Fibroblast of lung (primary cell): ENCODE measurements at regions not wholly inside any gene's neighbourhood (a gene's known extent, or its start where the extent isn't known, plus 50 kb on each side); places are given as distances from the start of the nearest gene placed in this dataset.
A peak's percentile ranks its signal among the peaks of the same experiment; 100 is the strongest.

Experiments used
- DNase-seq, 2 donors: peaks; one replicate each; pipeline versions ENCODE4 v3.0.0 to v3.0.0-alpha.2; 2010; ENCODE audit warnings: low read depth in 2 of 2
- H2AFZ ChIP-seq: 2 replicates; pipeline ENCODE4 v1.5.1; 2012; ENCODE audit warnings: low read length, control low read depth, inconsistent platforms
- H3K27ac ChIP-seq: 2 replicates; pipeline ENCODE4 v1.5.1; 2011; ENCODE audit warnings: low read length, control low read depth; ENCODE audit not compliant: insufficient read depth
- H3K27me3 ChIP-seq: 2 replicates; pipeline ENCODE4 v1.5.1; 2011; ENCODE audit warnings: mild to moderate bottlenecking, low read length; ENCODE audit not compliant: control insufficient read depth, insufficient read depth
- H3K36me3 ChIP-seq: 2 replicates; pipeline ENCODE4 v1.5.1; 2011; ENCODE audit warnings: low read length; ENCODE audit not compliant: control insufficient read depth, insufficient read depth
- H3K4me1 ChIP-seq: 2 replicates; pipeline ENCODE4 v1.5.1; 2011; ENCODE audit warnings: low read length; ENCODE audit not compliant: control insufficient read depth, insufficient read depth; ENCODE audit errors: extremely low read depth
- H3K4me2 ChIP-seq: 2 replicates; pipeline ENCODE4 v1.5.1; 2011; ENCODE audit warnings: low read length, control low read depth; ENCODE audit not compliant: insufficient read depth; ENCODE audit errors: extremely low read depth
- H3K4me3 ChIP-seq, 4 experiments: fragments of 200-600 bp in 1 of 4; sonication (generic) in 1 of 4; replicated peaks in 1 of 4; 2 replicates each; pipeline ENCODE4 v1.5.1; 2011 to 2016; ENCODE audit warnings: low read length in 4 of 4, low read depth in 3 of 4, mild to moderate bottlenecking in 3 of 4, control low read depth in 2 of 4, inconsistent platforms in 1 of 4, mixed read lengths in 1 of 4; ENCODE audit not compliant: insufficient read depth in 1 of 4; ENCODE audit errors: control extremely low read depth in 1 of 4
- H3K79me2 ChIP-seq: 2 replicates; pipeline ENCODE4 v1.5.1; 2012; ENCODE audit warnings: mild to moderate bottlenecking, low read length, inconsistent platforms; ENCODE audit not compliant: control insufficient read depth, insufficient read depth
- H3K9ac ChIP-seq: 2 replicates; pipeline ENCODE4 v1.5.1; 2011; ENCODE audit warnings: mild to moderate bottlenecking, low read length, control low read depth; ENCODE audit not compliant: insufficient read depth
- H3K9me3 ChIP-seq: 2 replicates; pipeline ENCODE4 v1.5.1; 2012; ENCODE audit warnings: low read depth, low read length; ENCODE audit not compliant: control insufficient read depth, insufficient read depth
- H4K20me1 ChIP-seq: 2 replicates; pipeline ENCODE4 v1.5.1; 2011; ENCODE audit warnings: low read length; ENCODE audit not compliant: control insufficient read depth, insufficient read depth; ENCODE audit errors: extremely low read depth
- CTCF ChIP-seq, 2 donors: IDR thresholded peaks in 1 of 2; conservative IDR thresholded peaks in 1 of 2; 1 replicate in 1 of 2; 2 replicates in 1 of 2; pipeline ENCODE4 v1.5.1; 2011 to 2012; ENCODE audit warnings: low read length in 2 of 2, control low read depth in 1 of 2, inconsistent platforms in 1 of 2, low read depth in 1 of 2, mild to moderate bottlenecking in 1 of 2
- EZH2 ChIP-seq: IDR thresholded peaks from 2 replicates; pipeline ENCODE4 v1.5.1; 2012; ENCODE audit warnings: low read length, control low read depth, mild to moderate bottlenecking; ENCODE audit errors: missing control alignments

GRCh38 chr2:8053216-8053615 lies 628.6 kb upstream of the ID2 start:
- no peaks in the 10 kb centered on the region for H3K9me3 ChIP-seq
- no peak overlapping the region for H3K4me3 ChIP-seq
- H3K4me1 ChIP-seq: no peaks in the 10 kb centered on the region
- no peaks in the 10 kb centered on the region for H4K20me1 ChIP-seq
- peak in 1 of 2 donors; percentile 30 for DNase-seq
- H3K27me3 ChIP-seq: no peaks in the 10 kb centered on the region
- TF ChIP-seq CTCF (conservative IDR thresholded peaks at IDR 0.05 in 1 of 2, IDR thresholded peaks at IDR 0.05 in 1 of 2; ENCODE audit: low read depth in 1 of 2, low read length in 2 of 2) (no peak), EZH2 (no peak)
- H3K27ac ChIP-seq: no peak overlapping the region
- H3K36me3 ChIP-seq: no peaks in the 10 kb centered on the region
- no peak overlapping the region for H3K9ac ChIP-seq
- no peak overlapping the region for H2AFZ ChIP-seq
- H3K4me2 ChIP-seq: no peak overlapping the region
- no peaks in the 10 kb centered on the region for H3K79me2 ChIP-seq

GRCh38 chr2:8054070-8054469 lies 627.8 kb upstream of the ID2 start:
- Histone ChIP-seq H4K20me1 (no peaks in the 10 kb centered on the region), H3K27ac (no peak overlapping the region), H3K4me1 (no peaks in the 10 kb centered on the region), H3K4me2 (no peak overlapping the region), H3K36me3 (no peaks in the 10 kb centered on the region), H3K79me2 (no peaks in the 10 kb centered on the region), H3K9me3 (no peaks in the 10 kb centered on the region), H3K9ac (no peak overlapping the region), H3K27me3 (no peaks in the 10 kb centered on the region), H2AFZ (no peak overlapping the region), H3K4me3 (no peak overlapping the region)
- no peak for DNase-seq
- no peak for TF ChIP-seq CTCF (conservative IDR thresholded peaks at IDR 0.05 in 1 of 2, IDR thresholded peaks at IDR 0.05 in 1 of 2; ENCODE audit: low read depth in 1 of 2, low read length in 2 of 2)
- TF ChIP-seq EZH2: no peak

GRCh38 chr2:8058652-8059051 lies 623.2 kb upstream of the ID2 start:
- TF ChIP-seq EZH2: no peak
- TF ChIP-seq CTCF (conservative IDR thresholded peaks at IDR 0.05 in 1 of 2, IDR thresholded peaks at IDR 0.05 in 1 of 2; ENCODE audit: low read depth in 1 of 2, low read length in 2 of 2): no peak
- H3K36me3 ChIP-seq: no peaks in the 10 kb centered on the region
- H3K9ac ChIP-seq: no peak overlapping the region
- no peaks in the 10 kb centered on the region for H3K9me3 ChIP-seq
- H2AFZ ChIP-seq: no peak overlapping the region
- H3K79me2 ChIP-seq: no peaks in the 10 kb centered on the region
- no peaks in the 10 kb centered on the region for H3K4me1 ChIP-seq
- H3K27me3 ChIP-seq: no peaks in the 10 kb centered on the region
- DNase-seq: no peak
- H4K20me1 ChIP-seq: no peaks in the 10 kb centered on the region
- H3K27ac ChIP-seq: no peak overlapping the region
- H3K4me2 ChIP-seq: no peak overlapping the region
- H3K4me3 ChIP-seq: no peak overlapping the region
